Keratinocyte (primary cell): ENCODE measurements at regions not wholly inside any gene's neighbourhood (a gene's known extent, or its start where the extent isn't known, plus 50 kb on each side); places are given as distances from the start of the nearest gene placed in this dataset.

Experiments used
- EZH2 ChIP-seq: IDR thresholded peaks from one replicate; pipeline ENCODE4 v1.6.1; 2012; ENCODE audit warnings: inconsistent platforms, mild to moderate bottlenecking, low read length, moderate library complexity
- TF ChIP-seq, protein P1 (sequence below), 3 experiments: IDR thresholded peaks in 1 of 3; conservative IDR thresholded peaks in 1 of 3; optimal IDR thresholded peaks in 1 of 3; 2 replicates in 2 of 3; 3 replicates in 1 of 3; pipeline versions ENCODE3 to v1.5.1; 2011; ENCODE audit warnings: low read length in 3 of 3, mild to moderate bottlenecking in 3 of 3, moderate library complexity in 2 of 3, control low read depth in 1 of 3, inconsistent platforms in 1 of 3; ENCODE audit not compliant: insufficient read depth in 2 of 3; ENCODE audit errors: extremely low read depth in 1 of 3

DNA sequence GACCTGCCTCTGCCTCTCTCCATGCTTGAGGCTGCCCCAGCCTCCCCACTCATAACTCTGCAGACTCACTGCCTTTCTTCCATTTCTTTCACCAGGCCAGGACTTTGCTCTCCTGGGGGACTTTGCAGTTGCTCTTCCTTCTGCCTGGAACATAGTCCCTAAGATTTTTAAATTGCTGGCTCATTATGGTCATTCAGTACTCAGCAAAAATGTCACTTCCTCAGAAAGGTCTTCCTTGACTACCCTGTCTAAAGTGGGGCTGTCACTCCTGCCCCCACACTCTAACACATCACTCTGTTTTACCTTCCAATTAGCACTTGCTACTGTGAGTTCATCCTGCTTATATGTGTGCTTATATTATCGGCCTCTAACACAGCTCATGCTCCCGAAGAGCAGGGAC, 618.2 kb downstream of the UQCRFS1 start:
- TF ChIP-seq, protein P1, sequence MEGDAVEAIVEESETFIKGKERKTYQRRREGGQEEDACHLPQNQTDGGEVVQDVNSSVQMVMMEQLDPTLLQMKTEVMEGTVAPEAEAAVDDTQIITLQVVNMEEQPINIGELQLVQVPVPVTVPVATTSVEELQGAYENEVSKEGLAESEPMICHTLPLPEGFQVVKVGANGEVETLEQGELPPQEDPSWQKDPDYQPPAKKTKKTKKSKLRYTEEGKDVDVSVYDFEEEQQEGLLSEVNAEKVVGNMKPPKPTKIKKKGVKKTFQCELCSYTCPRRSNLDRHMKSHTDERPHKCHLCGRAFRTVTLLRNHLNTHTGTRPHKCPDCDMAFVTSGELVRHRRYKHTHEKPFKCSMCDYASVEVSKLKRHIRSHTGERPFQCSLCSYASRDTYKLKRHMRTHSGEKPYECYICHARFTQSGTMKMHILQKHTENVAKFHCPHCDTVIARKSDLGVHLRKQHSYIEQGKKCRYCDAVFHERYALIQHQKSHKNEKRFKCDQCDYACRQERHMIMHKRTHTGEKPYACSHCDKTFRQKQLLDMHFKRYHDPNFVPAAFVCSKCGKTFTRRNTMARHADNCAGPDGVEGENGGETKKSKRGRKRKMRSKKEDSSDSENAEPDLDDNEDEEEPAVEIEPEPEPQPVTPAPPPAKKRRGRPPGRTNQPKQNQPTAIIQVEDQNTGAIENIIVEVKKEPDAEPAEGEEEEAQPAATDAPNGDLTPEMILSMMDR (optimal IDR thresholded peaks at IDR 0.05 in 1 of 3, IDR thresholded peaks at IDR 0.05 in 1 of 3, conservative IDR thresholded peaks at IDR 0.05 in 1 of 3; ENCODE audit: extremely low read depth in 1 of 3, insufficient read depth in 2 of 3, low read length in 3 of 3): no peak
- TF ChIP-seq EZH2: no peak
